Ovary (tissue), 7 donors: ENCODE measurements at regions not wholly inside any gene's neighbourhood (a gene's known extent, or its start where the extent isn't known, plus 50 kb on each side); places are given as distances from the start of the nearest gene placed in this dataset.

ENCODE experiments used
- DNase-seq, 5 donors: peaks; one replicate each; pipeline ENCODE4 v3.0.0-alpha.2; 2019 to 2020
- H3K27ac ChIP-seq, 2 donors: fragments of 200-600 bp; one replicate each; pipeline versions ENCODE4 v1.5.1 to v1.8.0; 2019 to 2022
- H3K27me3 ChIP-seq: fragments of 200-600 bp; one replicate; pipeline ENCODE4 v1.8.0; 2022
- H3K36me3 ChIP-seq: fragments of 200-600 bp; sonication (generic); one replicate; pipeline ENCODE4 v1.5.1; 2019
- H3K4me1 ChIP-seq: one replicate; pipeline ENCODE4 v1.8.1; 2013; ENCODE audit warnings: mild to moderate bottlenecking, moderate library complexity; ENCODE audit not compliant: insufficient read depth
- H3K4me3 ChIP-seq: fragments of 200-600 bp; sonication (generic); one replicate; pipeline ENCODE4 v1.5.1; 2017
- H3K9me3 ChIP-seq, 2 donors: fragments of 200-600 bp in 1 of 2; sonication (generic) in 1 of 2; one replicate each; pipeline versions ENCODE4 v1.5.1 to v1.8.1; 2013 to 2019; ENCODE audit warnings: mild to moderate bottlenecking in 1 of 2, moderate library complexity in 1 of 2
- CTCF ChIP-seq, 3 donors: fragments of 450-650 bp in 2 of 3; fragments of 200-600 bp in 1 of 3; IDR thresholded peaks; one replicate each; pipeline versions ENCODE4 v1.5.1 to v1.8.0; 2016 to 2022; ENCODE audit warnings: antibody characterized with exemption in 3 of 3, mild to moderate bottlenecking in 1 of 3
- EP300 ChIP-seq: sonication (generic); formaldehyde crosslinking; IDR thresholded peaks from one replicate; pipeline ENCODE4 v1.6.1; 2017; ENCODE audit warnings: antibody characterized with exemption
- POLR2A ChIP-seq: fragments of 450-650 bp; IDR thresholded peaks from one replicate; pipeline ENCODE4 v1.6.1; 2017; ENCODE audit warnings: antibody characterized with exemption, mild to moderate bottlenecking, moderate library complexity
- WGBS, 3 donors: extraction: QIAGEN DNeasy Blood & Tissue Kit in 1 of 3; methylation state at CpG; one replicate each; pipeline versions ENCODE4 v1.1.5 to v1.1.7; 2013 to 2017; 5-methylcytosine and 5-hydroxymethylcytosine counted together
- intact Hi-C, 4 donors: fragments of 100-400 bp; cut with DNase I; formaldehyde crosslinking; loops; one replicate each; pipeline versions ENCODE4 v1.11.0 to v1.15.1; 2022 to 2023
- donor health status: DM: no; HTN: no; CAD: no; lungs with moderate emphysema.
- donor health status: DM: no; HTN: no; CAD: no.
- donor health status: Bipolar disorder and iron deficiency.
- donor health status: DM: no; HTN: no; CAD: no.
- donor health status: DM: yes; HTN: yes; CAD: no.

DNA sequence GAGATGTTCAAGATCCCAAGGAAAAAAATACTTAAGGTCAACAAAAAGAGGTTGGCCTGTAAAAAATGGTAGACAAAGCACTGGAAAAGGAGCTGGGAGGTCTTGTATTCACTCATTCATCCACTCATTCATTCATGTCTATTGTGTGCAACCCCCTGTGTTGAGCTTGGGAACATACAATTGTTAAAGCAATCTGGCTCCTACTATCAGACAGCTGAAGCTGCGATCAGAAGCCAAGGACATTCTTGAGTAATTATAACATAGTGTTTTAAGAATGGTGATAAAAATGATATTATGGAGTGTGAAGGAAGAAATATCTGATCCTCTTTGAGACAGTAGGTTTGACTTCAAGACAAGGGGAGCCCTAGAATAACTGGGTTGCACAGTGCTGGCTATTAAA, 693.4 kb downstream of the TOX3 start:
- DNase-seq = no peak
- Histone ChIP-seq H3K4me3 (no peak overlapping the region), H3K27ac (no peak overlapping the region), H3K27me3 (no peaks in the 10 kb centered on the region), H3K4me1 (no peaks in the 10 kb centered on the region), H3K9me3 (no peaks in the 10 kb centered on the region), H3K36me3 (no peaks in the 10 kb centered on the region)
- no peak for TF ChIP-seq EP300
- TF ChIP-seq POLR2A = no peak
- no peak for TF ChIP-seq CTCF (IDR thresholded peaks at IDR 0.05)
- intact Hi-C loops = no loop called here
- WGBS, 3 donors = 49 to 59% (median 53%) methylated on average over 1 of the region's 1 CpG

- Histone ChIP-seq H3K4me1 (no peaks in the 10 kb centered on the region), H3K27ac (no peak overlapping the region), H3K9me3 (no peaks in the 10 kb centered on the region), H3K36me3 (no peaks in the 10 kb centered on the region), H3K4me3 (no peak overlapping the region), H3K27me3 (no peaks in the 10 kb centered on the region)
- intact Hi-C loops = no loop called here
- DNase-seq = no peak
- TF ChIP-seq EP300 = no peak
- TF ChIP-seq CTCF (IDR thresholded peaks at IDR 0.05) = no peak
- no peak for TF ChIP-seq POLR2A
- WGBS, 3 donors = 77 to 93% (median 89%) methylated on average over 1 of the region's 1 CpG
Measured at GRCh38 chr16:51852892-51853291, 694.1 kb downstream of the TOX3 start.

GRCh38 chr16:51851111-51851510, 695.8 kb downstream of the TOX3 start:
- no peak overlapping the region for H3K27ac ChIP-seq
- no peaks in the 10 kb centered on the region for H3K27me3 ChIP-seq
- H3K36me3 ChIP-seq = no peaks in the 10 kb centered on the region
- no peak for DNase-seq
- H3K4me1 ChIP-seq = no peaks in the 10 kb centered on the region
- no peaks in the 10 kb centered on the region for H3K9me3 ChIP-seq
- 88 to 94% (median 92%) methylated on average over 3 of the region's 3 CpGs for WGBS, 3 donors
- H3K4me3 ChIP-seq = no peak overlapping the region
- TF ChIP-seq EP300 = no peak
- TF ChIP-seq CTCF (IDR thresholded peaks at IDR 0.05) = no peak
- TF ChIP-seq POLR2A = no peak
- intact Hi-C loops = no loop called here

GRCh38 chr16:51849715-51850114, 697.2 kb downstream of the TOX3 start:
- intact Hi-C loops = no loop called here
- H3K27ac ChIP-seq = no peak overlapping the region
- no peaks in the 10 kb centered on the region for H3K9me3 ChIP-seq
- H3K27me3 ChIP-seq = no peaks in the 10 kb centered on the region
- no peaks in the 10 kb centered on the region for H3K4me1 ChIP-seq
- H3K4me3 ChIP-seq = no peak overlapping the region
- WGBS, 3 donors = 83 to 87% (median 83%) methylated on average over 1 of the region's 1 CpG
- TF ChIP-seq EP300 (no peak), CTCF (IDR thresholded peaks at IDR 0.05) (no peak), POLR2A (no peak)
- no peaks in the 10 kb centered on the region for H3K36me3 ChIP-seq
- DNase-seq = no peak
